HepG2 (cell line): ENCODE measurements at regions not wholly inside any gene's neighbourhood (a gene's known extent, or its start where the extent isn't known, plus 50 kb on each side); places are given as distances from the start of the nearest gene placed in this dataset.

Experiments used
- ATM ChIP-seq: fragments of 450-650 bp; IDR thresholded peaks from 2 replicates; pipeline ENCODE4 v1.7.1; 2017; ENCODE audit warnings: mild to moderate bottlenecking, borderline replicate concordance
- HES4 ChIP-seq: sonication (generic); formaldehyde crosslinking; IDR thresholded peaks from 2 replicates; pipeline ENCODE4 v1.9.0; 2021; ENCODE audit warnings: mild to moderate bottlenecking, missing genetic modification reagents, borderline replicate concordance
- JDP2 ChIP-seq: sonication (generic); formaldehyde crosslinking; IDR thresholded peaks from 2 replicates; pipeline ENCODE4 v1.8.1; 2022; ENCODE audit warnings: missing genetic modification reagents, borderline replicate concordance
- KDM2A ChIP-seq: sonication (generic); formaldehyde crosslinking; IDR thresholded peaks from 2 replicates; pipeline ENCODE4 v1.4.0; 2020; ENCODE audit warnings: low read depth, missing genetic modification reagents, borderline replicate concordance
- MED13 ChIP-seq: sonication (generic); formaldehyde crosslinking; IDR thresholded peaks from 2 replicates; pipeline ENCODE4 v1.5.0; 2020; ENCODE audit warnings: missing genetic modification reagents
- MTA1 ChIP-seq: sonication (generic); formaldehyde crosslinking; IDR thresholded peaks from 2 replicates; pipeline ENCODE4 v1.4.0; 2020; ENCODE audit warnings: missing genetic modification reagents, mild to moderate bottlenecking, borderline replicate concordance
- REPIN1 ChIP-seq: sonication (generic); formaldehyde crosslinking; IDR thresholded peaks from 2 replicates; pipeline ENCODE4 v1.8.0; 2022; ENCODE audit warnings: missing genetic modification reagents, low read depth, mild to moderate bottlenecking, borderline replicate concordance
- SOX6 ChIP-seq, 2 experiments: fragments of 450-650 bp in 1 of 2; sonication (generic) in 1 of 2; formaldehyde crosslinking in 1 of 2; IDR thresholded peaks; 2 replicates each; pipeline versions ENCODE4 v1.4.0 to v1.6.1; 2017 to 2020; ENCODE audit warnings: antibody characterized with exemption in 1 of 2, mild to moderate bottlenecking in 1 of 2, missing genetic modification reagents in 1 of 2
- ZMAT3 ChIP-seq: sonication (generic); formaldehyde crosslinking; conservative IDR thresholded peaks from 2 replicates; pipeline ENCODE4 v1.7.0; 2021; ENCODE audit warnings: missing genetic modification reagents
- ZNF10 ChIP-seq: sonication (generic); formaldehyde crosslinking; IDR thresholded peaks from 2 replicates; pipeline ENCODE4 v1.4.0; 2020; ENCODE audit warnings: mild to moderate bottlenecking, low read depth, missing genetic modification reagents, borderline replicate concordance
- TF ChIP-seq, protein P1 (sequence below): sonication (generic); formaldehyde crosslinking; conservative IDR thresholded peaks from 2 replicates; pipeline ENCODE4 v1.4.0; 2020; ENCODE audit warnings: missing genetic modification reagents
- TF ChIP-seq, protein P2 (sequence below): IDR thresholded peaks from 2 replicates; pipeline ENCODE4 v1.6.1; 2012; ENCODE audit warnings: low read length, improper control_type of control experiment
- TF ChIP-seq, protein P3 (sequence below): sonication (generic); formaldehyde crosslinking; IDR thresholded peaks from 2 replicates; pipeline ENCODE4 v1.4.0; 2020; ENCODE audit warnings: missing genetic modification reagents
- TF ChIP-seq, protein P4 (sequence below): sonication (generic); formaldehyde crosslinking; conservative IDR thresholded peaks from 2 replicates; pipeline ENCODE4 v1.8.1; 2023; ENCODE audit warnings: missing genetic modification reagents
- TF ChIP-seq, protein P5 (sequence below): sonication (generic); formaldehyde crosslinking; IDR thresholded peaks from 2 replicates; pipeline ENCODE4 v1.8.0; 2022; ENCODE audit warnings: mild to moderate bottlenecking, missing genetic modification reagents
- TF ChIP-seq, protein P6 (sequence below): sonication (generic); formaldehyde crosslinking; IDR thresholded peaks from 2 replicates; pipeline ENCODE4 v1.4.0; 2020; ENCODE audit warnings: mild to moderate bottlenecking, missing genetic modification reagents

DNA sequence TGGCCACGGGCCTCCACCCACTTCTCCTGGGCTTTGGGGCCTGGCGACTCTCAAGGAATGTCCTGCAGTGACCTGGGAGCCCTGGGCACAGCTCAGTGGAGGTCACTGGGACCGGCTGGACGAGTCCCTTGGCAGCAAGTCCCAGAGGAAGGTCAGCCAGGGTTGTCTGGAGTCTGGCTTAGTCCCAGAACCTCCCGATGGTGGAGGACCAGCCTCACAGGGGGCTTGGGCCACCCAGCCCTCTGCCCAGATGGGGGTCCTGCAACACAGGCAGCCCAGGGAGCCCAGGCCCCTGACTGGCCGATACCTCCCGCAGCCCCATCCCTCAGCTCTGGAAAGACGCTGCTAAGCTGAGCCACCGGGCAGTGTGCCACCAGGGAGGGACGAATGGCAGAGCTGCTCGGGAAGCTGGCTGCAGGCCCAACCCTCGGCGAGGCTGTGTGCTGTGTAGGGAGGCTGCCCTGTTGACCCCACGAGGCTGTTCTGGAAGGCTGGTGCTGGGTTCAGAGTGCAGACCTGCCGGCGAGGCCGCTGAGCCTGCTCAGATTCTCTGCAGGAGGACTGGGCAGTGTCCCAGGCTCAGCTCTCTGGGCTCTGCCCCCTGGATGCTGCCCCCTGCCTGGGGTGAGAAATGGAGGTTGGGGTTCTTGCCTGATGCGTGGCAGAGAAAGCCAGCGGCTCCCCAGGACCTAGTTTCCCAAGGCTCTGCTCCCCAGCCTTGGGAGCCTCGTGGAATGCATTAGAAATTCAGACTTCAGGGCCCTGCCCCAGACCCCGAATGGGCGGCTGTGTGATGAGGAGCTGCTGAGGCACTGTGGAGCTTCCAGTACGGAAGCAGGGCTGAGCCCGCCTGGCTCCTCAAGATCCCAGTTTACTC, 61.7 kb downstream of the ADRA2C start (continued):
- TF ChIP-seq, protein P1, sequence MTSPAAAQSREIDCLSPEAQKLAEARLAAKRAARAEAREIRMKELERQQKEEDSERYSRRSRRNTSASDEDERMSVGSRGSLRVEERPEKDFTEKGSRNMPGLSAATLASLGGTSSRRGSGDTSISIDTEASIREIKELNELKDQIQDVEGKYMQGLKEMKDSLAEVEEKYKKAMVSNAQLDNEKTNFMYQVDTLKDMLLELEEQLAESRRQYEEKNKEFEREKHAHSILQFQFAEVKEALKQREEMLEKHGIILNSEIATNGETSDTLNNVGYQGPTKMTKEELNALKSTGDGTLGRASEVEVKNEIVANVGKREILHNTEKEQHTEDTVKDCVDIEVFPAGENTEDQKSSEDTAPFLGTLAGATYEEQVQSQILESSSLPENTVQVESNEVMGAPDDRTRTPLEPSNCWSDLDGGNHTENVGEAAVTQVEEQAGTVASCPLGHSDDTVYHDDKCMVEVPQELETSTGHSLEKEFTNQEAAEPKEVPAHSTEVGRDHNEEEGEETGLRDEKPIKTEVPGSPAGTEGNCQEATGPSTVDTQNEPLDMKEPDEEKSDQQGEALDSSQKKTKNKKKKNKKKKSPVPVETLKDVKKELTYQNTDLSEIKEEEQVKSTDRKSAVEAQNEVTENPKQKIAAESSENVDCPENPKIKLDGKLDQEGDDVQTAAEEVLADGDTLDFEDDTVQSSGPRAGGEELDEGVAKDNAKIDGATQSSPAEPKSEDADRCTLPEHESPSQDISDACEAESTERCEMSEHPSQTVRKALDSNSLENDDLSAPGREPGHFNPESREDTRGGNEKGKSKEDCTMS (CRISPR knock-in tag), result 0 out of 2 replicates have a peak, but pooled peaks have one; percentile 24
- TF ChIP-seq ZMAT3 (CRISPR knock-in tag), result peak; percentile 97
- TF ChIP-seq SOX6 (IDR thresholded peaks at IDR 0.05), result no peak
- peak; percentile 80 for TF ChIP-seq SOX6 (CRISPR knock-in tag; IDR thresholded peaks at IDR 0.05)
- peak; percentile 65; the same call in 1 of the 2 replicates for TF ChIP-seq REPIN1 (CRISPR knock-in tag)
- TF ChIP-seq, protein P2, sequence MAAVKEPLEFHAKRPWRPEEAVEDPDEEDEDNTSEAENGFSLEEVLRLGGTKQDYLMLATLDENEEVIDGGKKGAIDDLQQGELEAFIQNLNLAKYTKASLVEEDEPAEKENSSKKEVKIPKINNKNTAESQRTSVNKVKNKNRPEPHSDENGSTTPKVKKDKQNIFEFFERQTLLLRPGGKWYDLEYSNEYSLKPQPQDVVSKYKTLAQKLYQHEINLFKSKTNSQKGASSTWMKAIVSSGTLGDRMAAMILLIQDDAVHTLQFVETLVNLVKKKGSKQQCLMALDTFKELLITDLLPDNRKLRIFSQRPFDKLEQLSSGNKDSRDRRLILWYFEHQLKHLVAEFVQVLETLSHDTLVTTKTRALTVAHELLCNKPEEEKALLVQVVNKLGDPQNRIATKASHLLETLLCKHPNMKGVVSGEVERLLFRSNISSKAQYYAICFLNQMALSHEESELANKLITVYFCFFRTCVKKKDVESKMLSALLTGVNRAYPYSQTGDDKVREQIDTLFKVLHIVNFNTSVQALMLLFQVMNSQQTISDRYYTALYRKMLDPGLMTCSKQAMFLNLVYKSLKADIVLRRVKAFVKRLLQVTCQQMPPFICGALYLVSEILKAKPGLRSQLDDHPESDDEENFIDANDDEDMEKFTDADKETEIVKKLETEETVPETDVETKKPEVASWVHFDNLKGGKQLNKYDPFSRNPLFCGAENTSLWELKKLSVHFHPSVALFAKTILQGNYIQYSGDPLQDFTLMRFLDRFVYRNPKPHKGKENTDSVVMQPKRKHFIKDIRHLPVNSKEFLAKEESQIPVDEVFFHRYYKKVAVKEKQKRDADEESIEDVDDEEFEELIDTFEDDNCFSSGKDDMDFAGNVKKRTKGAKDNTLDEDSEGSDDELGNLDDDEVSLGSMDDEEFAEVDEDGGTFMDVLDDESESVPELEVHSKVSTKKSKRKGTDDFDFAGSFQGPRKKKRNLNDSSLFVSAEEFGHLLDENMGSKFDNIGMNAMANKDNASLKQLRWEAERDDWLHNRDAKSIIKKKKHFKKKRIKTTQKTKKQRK, result no peak
- peak; percentile 89 for TF ChIP-seq HES4 (CRISPR knock-in tag)
- TF ChIP-seq, protein P3, sequence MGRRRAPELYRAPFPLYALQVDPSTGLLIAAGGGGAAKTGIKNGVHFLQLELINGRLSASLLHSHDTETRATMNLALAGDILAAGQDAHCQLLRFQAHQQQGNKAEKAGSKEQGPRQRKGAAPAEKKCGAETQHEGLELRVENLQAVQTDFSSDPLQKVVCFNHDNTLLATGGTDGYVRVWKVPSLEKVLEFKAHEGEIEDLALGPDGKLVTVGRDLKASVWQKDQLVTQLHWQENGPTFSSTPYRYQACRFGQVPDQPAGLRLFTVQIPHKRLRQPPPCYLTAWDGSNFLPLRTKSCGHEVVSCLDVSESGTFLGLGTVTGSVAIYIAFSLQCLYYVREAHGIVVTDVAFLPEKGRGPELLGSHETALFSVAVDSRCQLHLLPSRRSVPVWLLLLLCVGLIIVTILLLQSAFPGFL (CRISPR knock-in tag), result no peak
- TF ChIP-seq ZNF10, result no peak
- TF ChIP-seq, protein P4, sequence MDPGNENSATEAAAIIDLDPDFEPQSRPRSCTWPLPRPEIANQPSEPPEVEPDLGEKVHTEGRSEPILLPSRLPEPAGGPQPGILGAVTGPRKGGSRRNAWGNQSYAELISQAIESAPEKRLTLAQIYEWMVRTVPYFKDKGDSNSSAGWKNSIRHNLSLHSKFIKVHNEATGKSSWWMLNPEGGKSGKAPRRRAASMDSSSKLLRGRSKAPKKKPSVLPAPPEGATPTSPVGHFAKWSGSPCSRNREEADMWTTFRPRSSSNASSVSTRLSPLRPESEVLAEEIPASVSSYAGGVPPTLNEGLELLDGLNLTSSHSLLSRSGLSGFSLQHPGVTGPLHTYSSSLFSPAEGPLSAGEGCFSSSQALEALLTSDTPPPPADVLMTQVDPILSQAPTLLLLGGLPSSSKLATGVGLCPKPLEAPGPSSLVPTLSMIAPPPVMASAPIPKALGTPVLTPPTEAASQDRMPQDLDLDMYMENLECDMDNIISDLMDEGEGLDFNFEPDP (CRISPR knock-in tag), result no peak
- TF ChIP-seq, protein P5, sequence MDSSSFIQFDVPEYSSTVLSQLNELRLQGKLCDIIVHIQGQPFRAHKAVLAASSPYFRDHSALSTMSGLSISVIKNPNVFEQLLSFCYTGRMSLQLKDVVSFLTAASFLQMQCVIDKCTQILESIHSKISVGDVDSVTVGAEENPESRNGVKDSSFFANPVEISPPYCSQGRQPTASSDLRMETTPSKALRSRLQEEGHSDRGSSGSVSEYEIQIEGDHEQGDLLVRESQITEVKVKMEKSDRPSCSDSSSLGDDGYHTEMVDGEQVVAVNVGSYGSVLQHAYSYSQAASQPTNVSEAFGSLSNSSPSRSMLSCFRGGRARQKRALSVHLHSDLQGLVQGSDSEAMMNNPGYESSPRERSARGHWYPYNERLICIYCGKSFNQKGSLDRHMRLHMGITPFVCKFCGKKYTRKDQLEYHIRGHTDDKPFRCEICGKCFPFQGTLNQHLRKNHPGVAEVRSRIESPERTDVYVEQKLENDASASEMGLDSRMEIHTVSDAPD (CRISPR knock-in tag), result 0 out of 2 replicates have a peak, but pooled peaks have one; percentile 10
- no peak for TF ChIP-seq ATM
- no peak for TF ChIP-seq JDP2 (CRISPR knock-in tag)
- TF ChIP-seq KDM2A (CRISPR knock-in tag), result peak; percentile 81
- TF ChIP-seq MTA1 (CRISPR knock-in tag), result peak; percentile 96; the same call in 1 of the 2 replicates
- TF ChIP-seq MED13 (CRISPR knock-in tag), result no peak; the same call in 1 of the 2 replicates
- TF ChIP-seq, protein P6, sequence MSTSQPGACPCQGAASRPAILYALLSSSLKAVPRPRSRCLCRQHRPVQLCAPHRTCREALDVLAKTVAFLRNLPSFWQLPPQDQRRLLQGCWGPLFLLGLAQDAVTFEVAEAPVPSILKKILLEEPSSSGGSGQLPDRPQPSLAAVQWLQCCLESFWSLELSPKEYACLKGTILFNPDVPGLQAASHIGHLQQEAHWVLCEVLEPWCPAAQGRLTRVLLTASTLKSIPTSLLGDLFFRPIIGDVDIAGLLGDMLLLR (CRISPR knock-in tag), result peak; percentile 78
